EL (cell line): ENCODE measurements at regions not wholly inside any gene's neighbourhood (a gene's known extent, or its start where the extent isn't known, plus 50 kb on each side); places are given as distances from the start of the nearest gene placed in this dataset.

Source experiments
- DNase-seq: peaks from one replicate; pipeline ENCODE4 v3.0.0-alpha.2; 2016

GRCh38 chr11:113634940-113635575, 71.0 kb downstream of the TMPRSS5 start:
- DNase-seq: no peak

- DNase-seq: peak; percentile 74
Measured at GRCh38 chr11:113632981-113633380, 73.1 kb downstream of the TMPRSS5 start.

GRCh38 chr11:113629562-113629961, 76.5 kb downstream of the TMPRSS5 start:
- DNase-seq: no peak

GRCh38 chr11:113628912-113629311, 77.2 kb downstream of the TMPRSS5 start:
- DNase-seq: no peak

GRCh38 chr11:113627946-113628345, 78.2 kb downstream of the TMPRSS5 start:
- DNase-seq: no peak

GRCh38 chr11:113627297-113627696, 78.8 kb downstream of the TMPRSS5 start:
- no peak for DNase-seq

- DNase-seq: no peak
Measured at GRCh38 chr11:113626736-113627135, 79.4 kb downstream of the TMPRSS5 start.

GRCh38 chr11:113623114-113623513, 83.0 kb downstream of the TMPRSS5 start:
- peak; percentile 78 for DNase-seq

- peak; percentile 88 for DNase-seq
Measured at GRCh38 chr11:113618360-113618759, 87.7 kb downstream of the TMPRSS5 start.

GRCh38 chr11:113615773-113616172, 90.3 kb downstream of the TMPRSS5 start:
- DNase-seq: peak; percentile 74

- no peak for DNase-seq
Measured at GRCh38 chr11:113615098-113615497, 91.0 kb downstream of the TMPRSS5 start.

- DNase-seq: no peak
Measured at GRCh38 chr11:113614097-113614496, 92.0 kb downstream of the TMPRSS5 start.

- DNase-seq: no peak
Measured at GRCh38 chr11:113613619-113614018, 92.5 kb downstream of the TMPRSS5 start.

GRCh38 chr11:113604186-113604585, 101.9 kb downstream of the TMPRSS5 start:
- no peak for DNase-seq

- peak; percentile 41 for DNase-seq
Measured at GRCh38 chr11:113603277-113604059, 102.6 kb downstream of the TMPRSS5 start.

- DNase-seq: no peak
Measured at GRCh38 chr11:113602483-113602882, 103.6 kb downstream of the TMPRSS5 start.

GRCh38 chr11:113596658-113597057, 109.5 kb downstream of the TMPRSS5 start:
- no peak for DNase-seq

- DNase-seq: no peak
Measured at GRCh38 chr11:113595810-113596594, 110.1 kb downstream of the TMPRSS5 start.

GRCh38 chr11:113593698-113594308, 112.3 kb downstream of the TMPRSS5 start:
- DNase-seq: no peak

- DNase-seq: no peak
Measured at GRCh38 chr11:113591117-113591516, 115.0 kb downstream of the TMPRSS5 start.

- DNase-seq: peak; percentile 71
Measured at GRCh38 chr11:113587308-113587739, 112.1 kb upstream of the DRD2 start.

GRCh38 chr11:113584371-113584770, 109.2 kb upstream of the DRD2 start:
- DNase-seq: no peak

GRCh38 chr11:113581713-113582112, 106.5 kb upstream of the DRD2 start:
- no peak for DNase-seq
